ENCODE measurements at regions not wholly inside any gene's neighbourhood (a gene's known extent, or its start where the extent isn't known, plus 50 kb on each side); places are given as distances from the start of the nearest gene placed in this dataset.
"Not testable (repeated sequence)": the region's sequence is repeated elsewhere in the genome, so short reads cannot be mapped to it uniquely, and the experiment has no call there.

- DNase-seq (ENCODE audit: low spot score), result no peak
Measured at GRCh38 chr2:129011466-129012061, 692.9 kb upstream of the HS6ST1 start.

- DNase-seq (ENCODE audit: low spot score), result no peak
Measured at GRCh38 chr2:129014432-129014831, 695.8 kb upstream of the HS6ST1 start.

- no peak for DNase-seq (ENCODE audit: low spot score)
Measured at GRCh38 chr2:129015397-129016285, 697.0 kb upstream of the HS6ST1 start.

- DNase-seq (ENCODE audit: low spot score), result no peak
Measured at GRCh38 chr2:129016972-129017371, 698.3 kb upstream of the HS6ST1 start.

GRCh38 chr2:129024796-129025195, 706.1 kb upstream of the HS6ST1 start:
- no peak for DNase-seq (ENCODE audit: low spot score)

- no peak for DNase-seq (ENCODE audit: low spot score)
Measured at GRCh38 chr2:129035992-129036391, 717.3 kb upstream of the HS6ST1 start.

- not testable (repeated sequence) for DNase-seq (ENCODE audit: low spot score)
Measured at GRCh38 chr2:129043677-129044076, 725.0 kb upstream of the HS6ST1 start.

- not testable (repeated sequence) for DNase-seq (ENCODE audit: low spot score)
Measured at GRCh38 chr2:129046475-129046874, 727.8 kb upstream of the HS6ST1 start.

- no peak for DNase-seq (ENCODE audit: low spot score)
Measured at GRCh38 chr2:129050101-129050500, 731.4 kb upstream of the HS6ST1 start.

GRCh38 chr2:129055242-129055641, 736.6 kb upstream of the HS6ST1 start:
- DNase-seq (ENCODE audit: low spot score), result no peak

- no peak for DNase-seq (ENCODE audit: low spot score)
Measured at GRCh38 chr2:129055824-129056223, 737.2 kb upstream of the HS6ST1 start.

GRCh38 chr2:129056309-129056958, 737.8 kb upstream of the HS6ST1 start:
- DNase-seq (ENCODE audit: low spot score), result no peak

GRCh38 chr2:129056959-129057317, 738.3 kb upstream of the HS6ST1 start:
- no peak for DNase-seq (ENCODE audit: low spot score)

- no peak for DNase-seq (ENCODE audit: low spot score)
Measured at GRCh38 chr2:129058981-129059380, 740.3 kb upstream of the HS6ST1 start.

- DNase-seq (ENCODE audit: low spot score), result no peak
Measured at GRCh38 chr2:129059476-129059875, 740.8 kb upstream of the HS6ST1 start.

- no peak for DNase-seq (ENCODE audit: low spot score)
Measured at GRCh38 chr2:129061069-129061768, 742.6 kb upstream of the HS6ST1 start.

GRCh38 chr2:129061769-129062121, 743.1 kb upstream of the HS6ST1 start:
- no peak for DNase-seq (ENCODE audit: low spot score)

GRCh38 chr2:129062146-129062912, 743.7 kb upstream of the HS6ST1 start:
- DNase-seq (ENCODE audit: low spot score), result no peak

- no peak for DNase-seq (ENCODE audit: low spot score)
Measured at GRCh38 chr2:129067070-129067469, 748.4 kb upstream of the HS6ST1 start.

- no peak for DNase-seq (ENCODE audit: low spot score)
Measured at GRCh38 chr2:129067953-129068352, 749.3 kb upstream of the HS6ST1 start.

GRCh38 chr2:129068543-129068942, 749.9 kb upstream of the HS6ST1 start:
- no peak for DNase-seq (ENCODE audit: low spot score)
